DND-41 (cell line): ENCODE measurements at regions not wholly inside any gene's neighbourhood (a gene's known extent, or its start where the extent isn't known, plus 50 kb on each side); places are given as distances from the start of the nearest gene placed in this dataset.
"Not testable (repeated sequence)": the region's sequence is repeated elsewhere in the genome, so short reads cannot be mapped to it uniquely, and the experiment has no call there.

Experiments
- CTCF ChIP-seq: IDR thresholded peaks from 2 replicates; pipeline ENCODE4 v1.5.1; 2012; ENCODE audit warnings: borderline replicate concordance, low read length, moderate library complexity, mild to moderate bottlenecking; ENCODE audit not compliant: poor library complexity, severe bottlenecking; ENCODE audit errors: extremely low read depth
- EZH2 ChIP-seq: IDR thresholded peaks from 3 replicates; pipeline ENCODE4 v1.6.1; 2012; ENCODE audit warnings: borderline replicate concordance, low read depth, mild to moderate bottlenecking, moderate library complexity, low read length, inconsistent platforms; ENCODE audit not compliant: severe bottlenecking

GRCh38 chr1:21380147-21380546 lies 59.8 kb upstream of the NBPF3 start:
- TF ChIP-seq EZH2, CTCF: not testable (repeated sequence)
